ENCODE measurements at regions not wholly inside any gene's neighbourhood (a gene's known extent, or its start where the extent isn't known, plus 50 kb on each side); places are given as distances from the start of the nearest gene placed in this dataset.

GRCh38 chr17:73924114-73924908 is 279.2 kb upstream of the RPL38 start:
- no peak for TF ChIP-seq CTCF (IDR thresholded peaks at IDR 0.05; ENCODE audit: low read length)
- no peak for TF ChIP-seq EZH2 (IDR thresholded peaks at IDR 0.05; ENCODE audit: borderline replicate concordance, low read length)

GRCh38 chr17:73924909-73925186 is 278.6 kb upstream of the RPL38 start:
- Histone ChIP-seq H3K27ac (ENCODE audit: low read depth, low read length, poor library complexity, severe bottlenecking) (no peak overlapping the region), H3K9me2 (ENCODE audit: low read depth, low read length) (no peaks in the 10 kb centered on the region), H2AFZ (ENCODE audit: low read length) (no peak overlapping the region), H3K4me1 (ENCODE audit: insufficient read depth, low read length, severe bottlenecking) (no peaks in the 10 kb centered on the region), H3K9ac (ENCODE audit: low read length) (no peak overlapping the region), H3K4me2 (ENCODE audit: low read length) (no peak overlapping the region), H3F3A (ENCODE audit: insufficient read depth, low read length) (no peaks in the 10 kb centered on the region), H3K9me3 (ENCODE audit: low read length) (no peaks in the 10 kb centered on the region), H3K4me3 (ENCODE audit: low read depth, low read length, poor library complexity, severe bottlenecking) (no peak overlapping the region), H3K79me2 (ENCODE audit: insufficient read depth, low read length) (no peaks in the 10 kb centered on the region), H4K20me1 (ENCODE audit: insufficient read depth, low read length) (no peaks in the 10 kb centered on the region), H3K27me3 (ENCODE audit: insufficient read depth, low read length) (no peaks in the 10 kb centered on the region; the same call in 1 of the 2 replicates), H3K36me3 (ENCODE audit: insufficient read depth, low read length) (no peaks in the 10 kb centered on the region)
- TF ChIP-seq EZH2 (IDR thresholded peaks at IDR 0.05; ENCODE audit: borderline replicate concordance, low read length): no peak
- no peak for TF ChIP-seq CTCF (IDR thresholded peaks at IDR 0.05; ENCODE audit: low read length)

More at GRCh38 chr17:73924114-73924908, 279.2 kb upstream of the RPL38 start:
- Histone ChIP-seq H3F3A (ENCODE audit: insufficient read depth, low read length) (no peaks in the 10 kb centered on the region), H3K4me3 (ENCODE audit: low read depth, low read length, poor library complexity, severe bottlenecking) (no peak overlapping the region), H3K9me3 (ENCODE audit: low read length) (no peaks in the 10 kb centered on the region), H3K27me3 (ENCODE audit: insufficient read depth, low read length) (no peaks in the 10 kb centered on the region; the same call in 1 of the 2 replicates), H3K27ac (ENCODE audit: low read depth, low read length, poor library complexity, severe bottlenecking) (no peak overlapping the region), H4K20me1 (ENCODE audit: insufficient read depth, low read length) (no peaks in the 10 kb centered on the region), H3K4me2 (ENCODE audit: low read length) (no peak overlapping the region), H3K9ac (ENCODE audit: low read length) (no peak overlapping the region), H3K4me1 (ENCODE audit: insufficient read depth, low read length, severe bottlenecking) (no peaks in the 10 kb centered on the region), H3K9me2 (ENCODE audit: low read depth, low read length) (no peaks in the 10 kb centered on the region), H2AFZ (ENCODE audit: low read length) (no peak overlapping the region), H3K36me3 (ENCODE audit: insufficient read depth, low read length) (no peaks in the 10 kb centered on the region), H3K79me2 (ENCODE audit: insufficient read depth, low read length) (no peaks in the 10 kb centered on the region)

GRCh38 chr17:73929860-73930430 is 273.5 kb upstream of the RPL38 start:
- Histone ChIP-seq H2AFZ (ENCODE audit: low read length) (no peak overlapping the region), H3K4me2 (ENCODE audit: low read length) (no peak overlapping the region), H3K4me3 (ENCODE audit: low read depth, low read length, poor library complexity, severe bottlenecking) (no peak overlapping the region), H4K20me1 (ENCODE audit: insufficient read depth, low read length) (no peaks in the 10 kb centered on the region), H3K9ac (ENCODE audit: low read length) (no peak overlapping the region), H3K9me2 (ENCODE audit: low read depth, low read length) (no peaks in the 10 kb centered on the region), H3F3A (ENCODE audit: insufficient read depth, low read length) (no peaks in the 10 kb centered on the region), H3K36me3 (ENCODE audit: insufficient read depth, low read length) (no peaks in the 10 kb centered on the region), H3K27me3 (ENCODE audit: insufficient read depth, low read length) (no peaks in the 10 kb centered on the region), H3K27ac (ENCODE audit: low read depth, low read length, poor library complexity, severe bottlenecking) (no peak overlapping the region), H3K79me2 (ENCODE audit: insufficient read depth, low read length) (no peaks in the 10 kb centered on the region), H3K9me3 (ENCODE audit: low read length) (no peaks in the 10 kb centered on the region), H3K4me1 (ENCODE audit: insufficient read depth, low read length, severe bottlenecking) (no peaks in the 10 kb centered on the region)
- TF ChIP-seq CTCF (IDR thresholded peaks at IDR 0.05; ENCODE audit: low read length) (no peak), EZH2 (IDR thresholded peaks at IDR 0.05; ENCODE audit: borderline replicate concordance, low read length) (no peak)

All from OCI-LY1 (cell line).